ENCODE measurements at regions not wholly inside any gene's neighbourhood (a gene's known extent, or its start where the extent isn't known, plus 50 kb on each side); places are given as distances from the start of the nearest gene placed in this dataset.

DNA sequence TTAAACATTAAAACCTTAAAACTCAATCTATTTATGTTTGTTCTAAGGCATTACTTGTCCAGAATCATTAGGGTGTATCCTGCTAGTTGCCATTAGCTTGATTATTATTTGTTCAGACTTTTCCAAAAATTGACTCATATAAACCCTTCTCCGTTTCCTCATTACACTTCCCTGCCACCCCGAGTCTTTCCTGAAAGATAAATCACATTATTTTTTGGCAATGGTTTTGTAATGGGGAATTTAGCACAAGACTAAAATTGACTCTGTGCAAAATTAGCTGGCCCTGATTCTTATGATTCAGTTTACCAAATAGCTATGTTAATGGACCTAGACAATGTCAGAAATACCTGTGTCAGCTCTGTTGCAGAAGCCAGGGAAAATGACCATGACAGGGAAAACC lies 112.2 kb upstream of the NT5C1B start:
- DNase-seq: no peak

DNA sequence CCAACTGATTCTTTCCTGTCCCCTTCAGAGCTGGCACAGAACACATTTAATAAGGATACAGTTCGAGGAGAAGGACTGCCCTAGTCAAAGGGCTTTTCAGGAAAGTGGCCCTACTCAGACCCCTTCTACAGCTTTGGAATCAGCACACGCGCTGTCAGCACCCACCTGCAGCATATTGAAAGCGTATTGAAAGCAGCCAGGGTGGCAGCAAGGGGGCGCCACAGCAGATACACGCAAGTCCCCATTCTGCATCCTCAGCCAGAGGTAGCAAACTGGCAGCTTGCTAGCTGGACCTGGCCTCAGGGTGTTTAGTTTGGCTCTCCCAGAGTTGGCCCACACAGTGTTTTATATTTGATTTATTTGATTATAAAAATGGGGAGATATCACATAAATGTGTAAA lies 101.0 kb upstream of the NT5C1B start:
- no peak for DNase-seq

DNA sequence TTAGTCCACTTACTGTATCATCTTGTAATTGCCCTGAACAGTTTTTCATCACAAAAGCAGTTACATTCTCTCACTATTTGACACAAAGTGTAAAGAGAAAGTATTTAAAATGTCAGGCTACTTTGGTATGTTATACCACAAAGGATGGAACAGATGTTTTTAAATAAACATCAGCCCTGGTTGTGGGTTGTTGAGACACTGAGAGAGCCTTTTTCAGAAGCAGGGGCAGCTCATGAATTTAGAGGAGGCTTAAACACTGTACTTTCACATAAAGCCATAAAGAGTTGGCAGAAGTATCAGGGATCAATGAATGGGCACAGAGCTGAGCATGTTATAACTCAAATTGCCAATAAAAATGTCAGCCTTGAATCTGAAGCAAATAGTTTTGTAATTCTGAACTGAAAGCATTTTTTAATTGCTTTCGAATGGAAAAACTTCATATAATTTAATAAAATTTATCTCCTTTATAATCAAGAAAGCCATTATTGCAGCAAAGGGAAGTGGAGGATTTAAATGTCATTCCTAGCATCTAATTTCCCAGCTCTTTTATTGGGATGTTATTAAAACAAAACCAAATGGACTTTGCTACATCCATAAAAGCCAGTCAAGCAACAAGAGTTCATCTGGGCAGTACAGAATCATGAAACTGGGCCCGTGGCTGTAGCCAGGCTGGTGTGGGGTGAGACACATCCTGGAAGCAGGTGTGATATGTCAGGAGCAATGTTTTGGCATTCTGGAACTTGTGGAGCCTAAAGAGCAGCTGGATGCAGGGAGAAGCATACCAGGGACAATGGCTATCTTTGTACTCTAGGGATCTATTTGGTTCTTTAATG lies 95.1 kb upstream of the NT5C1B start:
- DNase-seq: no peak

DNA sequence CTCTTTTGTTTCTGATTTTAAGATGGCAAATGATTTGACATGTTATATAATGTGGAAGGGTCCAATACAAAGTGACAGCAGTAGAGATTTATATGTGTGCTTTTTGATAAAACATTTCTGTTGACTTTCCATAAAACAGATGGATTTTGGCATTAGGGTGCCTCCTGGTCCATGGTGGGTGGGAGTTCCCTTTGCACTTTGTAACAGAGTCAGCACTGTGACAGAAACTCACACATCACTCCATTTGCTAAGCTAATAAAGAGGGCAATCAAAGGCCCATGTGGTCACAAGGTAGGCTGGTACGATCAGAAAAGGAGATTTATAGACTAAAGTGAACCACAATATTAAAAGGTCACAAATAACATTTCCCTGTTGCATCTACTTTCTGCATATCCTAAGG lies 93.3 kb upstream of the NT5C1B start:
- DNase-seq: no peak

DNA sequence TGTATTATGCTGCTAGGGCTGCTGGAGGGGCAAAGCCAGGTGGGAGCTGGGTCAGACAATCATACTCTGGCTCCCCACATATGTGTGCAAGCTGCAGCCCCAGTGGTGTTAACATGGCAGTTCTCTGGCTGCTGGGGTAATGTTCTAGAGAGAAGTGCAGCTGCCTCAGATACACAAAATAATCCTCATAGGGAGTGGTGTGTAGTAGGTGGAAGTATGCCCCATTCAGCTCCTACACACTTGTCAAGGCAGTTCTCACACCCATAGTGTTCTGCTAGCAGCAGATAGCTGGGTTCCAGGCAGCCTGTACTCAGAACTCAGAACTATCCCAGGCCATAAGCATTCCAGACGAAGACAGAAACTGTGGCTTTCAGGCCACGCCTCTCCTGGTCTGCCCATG lies 87.9 kb upstream of the NT5C1B start:
- no peak for DNase-seq

DNA sequence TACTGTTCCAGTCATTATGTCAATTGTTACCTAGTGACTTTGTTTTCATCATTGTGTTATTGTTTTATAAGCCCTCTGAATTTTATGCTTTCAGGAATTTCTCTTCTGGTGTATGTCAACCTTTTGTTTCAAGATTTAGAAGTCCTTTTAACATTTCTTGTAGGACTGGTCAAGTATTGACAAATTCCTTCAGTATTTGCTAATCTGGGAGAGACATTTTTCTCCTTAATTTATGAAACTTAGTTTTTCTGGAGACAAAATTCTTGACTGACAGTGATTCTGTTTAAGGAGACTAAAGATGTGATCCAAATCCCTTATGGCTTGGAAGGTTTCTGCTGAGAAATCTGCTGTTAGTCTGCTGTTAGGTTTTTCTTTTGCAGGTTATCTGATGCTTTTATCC lies 84.9 kb upstream of the NT5C1B start:
- DNase-seq: no peak

DNA sequence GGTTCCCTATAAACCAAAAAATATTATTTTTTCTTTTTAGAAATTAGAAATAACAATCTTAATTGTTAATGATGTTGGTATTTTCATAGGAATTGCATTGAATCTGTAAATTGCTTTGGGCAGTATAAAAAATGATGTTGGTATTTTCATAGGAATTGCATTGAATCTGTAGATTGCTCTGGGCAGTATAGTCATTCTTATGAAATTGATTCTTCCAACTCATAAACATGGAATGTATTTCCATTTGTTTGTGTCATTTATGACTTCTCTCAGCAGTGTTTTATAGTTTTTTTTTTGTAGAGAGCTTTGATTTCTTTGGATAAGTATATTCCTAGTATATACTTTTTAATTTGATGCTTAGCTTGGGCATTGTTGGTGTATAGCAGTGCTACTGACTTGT lies 82.0 kb upstream of the NT5C1B start:
- no peak for DNase-seq

DNA sequence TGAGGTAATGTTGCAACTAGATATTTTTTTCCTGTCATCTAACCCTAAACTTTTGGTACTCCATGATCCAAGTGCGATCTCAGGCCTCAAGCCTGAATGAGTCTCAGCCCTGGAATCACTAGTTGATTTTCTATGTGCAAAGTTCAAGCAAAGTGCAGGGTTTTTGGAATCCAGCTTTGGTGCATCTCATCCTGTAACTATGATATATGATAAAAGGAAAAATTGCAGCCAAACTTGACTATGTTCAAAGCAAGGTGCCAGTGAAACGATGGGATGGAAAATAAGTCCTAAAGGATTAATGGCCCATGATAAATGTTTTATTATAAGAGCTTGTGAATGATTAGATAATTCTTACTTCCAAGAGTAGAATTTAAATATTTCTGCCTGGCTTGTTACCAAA lies 78.9 kb upstream of the NT5C1B start:
- DNase-seq: no peak

DNA sequence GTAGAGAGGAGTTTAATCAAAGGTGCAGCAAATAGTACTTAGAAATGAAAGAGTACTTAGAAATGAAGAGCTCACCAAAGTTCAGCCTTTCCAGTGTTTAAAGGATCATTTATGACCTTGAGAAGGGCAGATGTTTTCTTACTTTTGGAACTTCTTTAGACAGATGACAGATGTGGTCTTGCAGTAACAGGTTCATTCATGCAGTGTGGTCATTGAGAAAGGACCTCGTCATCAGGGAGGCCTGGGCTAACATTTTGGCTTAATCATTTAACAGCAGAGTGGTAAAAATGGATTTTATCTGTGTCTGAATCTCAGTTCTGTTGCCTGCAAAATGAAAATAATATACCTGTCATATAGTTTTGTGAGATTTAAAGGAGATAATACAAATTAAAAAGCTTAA lies 75.1 kb upstream of the NT5C1B start:
- no peak for DNase-seq

DNA sequence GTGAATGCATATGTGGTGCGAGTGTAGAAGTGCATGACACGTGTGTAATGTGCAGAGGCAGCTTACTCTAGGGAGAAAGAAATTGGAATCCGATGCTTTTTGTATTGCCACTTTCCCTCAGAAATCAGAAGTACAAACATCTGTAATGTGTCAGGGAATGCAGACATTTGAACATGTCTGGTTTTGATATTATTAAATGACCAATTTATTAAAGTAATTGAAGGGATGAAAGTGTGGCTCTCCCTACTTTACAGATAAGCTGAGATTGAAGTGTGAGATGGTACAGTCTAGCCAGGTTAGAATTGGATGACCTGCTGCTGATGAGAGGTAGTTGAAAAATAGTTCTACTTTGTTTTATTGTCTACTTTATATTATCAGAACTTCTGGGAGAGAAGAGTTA lies 74.5 kb upstream of the NT5C1B start:
- DNase-seq: no peak

DNA sequence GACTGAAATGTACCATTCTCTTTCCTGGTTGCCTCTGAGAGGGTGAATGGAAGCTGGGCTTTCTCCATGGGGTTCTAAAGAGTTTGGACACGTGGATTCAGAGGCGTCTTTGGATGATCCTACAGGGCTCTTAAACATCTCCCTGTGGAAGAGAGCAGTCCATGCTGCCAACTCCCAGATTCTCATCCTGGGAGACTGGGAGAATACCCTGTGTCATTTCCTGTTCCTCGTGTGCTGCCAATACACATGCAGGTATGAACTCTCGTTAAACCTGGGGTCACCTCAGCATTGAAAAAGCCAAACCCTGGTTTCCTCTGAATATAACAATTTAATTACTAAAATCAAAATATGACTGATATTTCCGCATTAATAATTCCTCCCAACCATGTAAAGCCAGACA lies 73.3 kb upstream of the NT5C1B start:
- no peak for DNase-seq

DNA sequence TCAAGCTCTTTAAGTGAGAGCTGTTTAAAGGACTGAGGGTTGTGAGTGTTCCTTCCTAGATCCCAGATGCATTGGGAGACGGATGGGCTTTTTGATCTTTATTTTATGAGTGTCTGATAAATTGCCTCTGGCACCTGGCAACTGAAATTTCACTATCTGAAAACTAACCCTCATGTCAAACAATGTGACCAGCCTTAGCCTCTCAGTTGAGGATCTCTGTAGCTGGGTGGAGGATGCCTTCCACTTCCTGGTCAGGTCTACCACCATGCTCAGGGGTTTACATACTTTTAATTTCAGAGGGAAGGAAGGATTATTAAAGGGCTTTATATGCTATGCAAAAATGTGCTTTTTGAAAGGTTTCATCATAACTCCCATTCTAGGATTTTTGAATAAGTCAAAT lies 70.5 kb upstream of the NT5C1B start:
- DNase-seq: no peak

DNA sequence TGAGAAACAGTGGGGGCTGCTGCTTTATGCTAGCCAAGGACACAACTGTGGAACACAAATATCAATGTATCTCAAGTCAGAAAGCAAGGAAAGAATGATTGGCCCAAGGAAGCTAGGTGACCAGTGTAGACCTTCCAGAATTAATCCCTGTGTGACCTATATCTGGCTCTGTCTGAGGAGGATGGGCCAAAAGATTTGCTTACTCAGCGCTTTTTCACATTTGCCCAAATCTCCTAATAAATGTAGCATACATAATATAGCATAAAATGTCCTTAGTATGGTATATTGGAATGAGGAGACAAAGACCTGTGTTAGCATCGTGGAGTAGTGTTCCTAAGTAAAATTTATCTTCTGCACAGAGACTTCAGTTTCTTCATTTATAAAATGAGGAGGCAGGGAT lies 66.7 kb upstream of the NT5C1B start:
- no peak for DNase-seq

DNA sequence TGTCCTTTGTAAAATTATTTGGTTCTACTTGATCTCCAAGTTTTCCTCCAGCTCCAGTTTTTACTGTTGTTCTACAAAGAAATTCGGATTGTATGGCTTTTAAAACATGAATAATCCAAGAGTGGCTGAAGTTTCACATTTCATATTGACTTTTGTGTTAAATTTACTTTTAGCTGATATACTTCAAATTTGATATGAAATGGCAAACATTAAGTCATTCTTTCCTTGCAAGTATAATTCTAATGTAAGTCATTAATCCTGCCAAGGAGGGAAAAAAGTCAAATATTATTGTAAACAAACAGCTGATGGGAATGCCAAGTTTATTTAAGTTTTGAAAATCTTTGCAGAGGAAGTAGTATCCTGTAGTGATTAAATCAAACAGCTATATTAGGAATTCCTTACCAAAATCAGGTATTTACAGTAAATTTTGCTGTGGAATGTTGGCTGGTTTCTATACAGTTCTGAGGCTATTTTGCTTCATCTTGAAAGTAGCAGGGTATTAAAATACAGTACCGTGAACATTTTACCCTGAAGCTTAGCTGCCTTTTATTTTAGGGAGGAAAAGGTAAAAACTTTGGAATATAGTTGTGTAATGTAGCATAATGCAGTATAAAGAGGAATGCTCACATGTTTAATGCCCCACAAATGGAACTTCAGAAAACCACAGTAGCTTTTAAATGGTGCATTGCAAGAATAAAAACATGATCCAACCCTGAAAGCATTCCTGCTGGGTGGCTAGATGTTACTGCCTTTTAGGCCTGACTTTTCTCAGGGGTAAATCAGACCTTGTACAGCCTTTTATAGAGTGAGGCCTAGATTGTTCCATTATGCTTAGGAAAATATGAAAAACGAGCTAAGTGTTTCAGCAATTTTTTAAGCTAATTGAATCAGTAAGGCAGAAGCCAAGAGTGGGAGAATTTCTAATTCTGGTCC lies 62.7 kb upstream of the NT5C1B start:
- no peak for DNase-seq

DNA sequence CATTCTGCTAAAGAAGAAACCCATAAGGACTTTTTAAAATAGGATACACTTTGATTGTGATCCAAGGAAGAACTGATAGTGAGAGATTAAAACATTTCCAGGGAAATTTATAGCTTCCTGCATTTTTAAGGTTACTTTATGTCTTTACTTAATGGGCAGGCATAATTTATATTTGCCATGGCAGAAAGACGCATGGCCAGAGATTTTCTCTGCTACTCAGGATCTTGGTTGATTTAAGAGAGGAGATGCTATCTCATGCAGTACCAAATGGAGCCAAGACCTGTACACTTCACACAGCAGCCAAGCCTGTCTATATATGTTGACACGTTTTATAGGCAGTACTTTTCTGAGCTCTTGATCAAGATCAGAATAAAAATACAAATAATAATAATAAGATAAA lies 60.9 kb upstream of the NT5C1B start:
- DNase-seq: no peak

DNA sequence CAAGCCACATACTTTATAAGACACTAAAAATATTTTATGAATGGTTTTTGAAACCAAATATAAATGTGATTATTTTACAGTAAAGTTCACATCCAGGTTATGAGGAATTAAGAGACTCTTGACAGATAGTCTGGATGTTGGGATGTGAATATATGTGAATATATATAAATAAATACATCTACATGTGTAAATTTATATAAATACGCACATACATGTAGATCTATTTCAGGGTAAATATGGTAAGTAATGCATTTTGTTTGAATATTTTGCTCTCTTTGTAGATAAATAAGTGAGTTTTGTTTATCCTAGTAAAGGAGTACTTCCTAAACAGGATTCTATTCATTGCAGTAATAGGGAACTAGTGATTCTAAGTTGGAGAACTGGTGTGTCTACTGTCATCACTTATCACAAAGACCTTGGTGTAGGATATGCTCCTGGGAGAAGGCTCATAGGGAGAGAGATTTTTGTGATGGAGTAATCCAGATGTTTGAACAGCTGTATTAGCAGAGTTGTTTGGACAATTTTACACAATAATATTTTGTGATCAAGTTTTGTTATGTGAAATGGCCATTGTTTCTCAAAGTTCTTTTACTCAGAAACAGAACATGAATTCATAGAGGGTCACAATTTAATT lies 60.2 kb upstream of the NT5C1B start:
- no peak for DNase-seq

DNA sequence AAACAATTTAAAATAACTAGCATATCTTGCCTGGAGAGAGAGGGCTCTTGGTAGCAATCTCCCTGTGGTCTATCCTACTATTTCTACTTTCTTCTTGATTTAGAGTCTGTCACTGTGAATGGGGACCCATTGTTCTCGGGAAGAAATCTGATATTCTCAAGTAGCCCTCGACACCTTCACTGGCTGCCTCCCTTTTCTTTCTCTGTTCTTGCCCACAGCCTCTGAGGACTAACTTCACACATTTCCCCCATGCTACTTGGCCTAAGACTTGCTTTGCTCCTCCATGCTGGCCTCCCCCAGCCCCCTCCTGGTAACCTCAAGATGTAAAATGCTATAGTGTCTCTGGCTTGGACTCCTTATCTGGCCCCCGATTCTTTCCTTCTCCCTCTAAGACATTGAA lies 58.8 kb upstream of the NT5C1B start:
- no peak for DNase-seq

DNA sequence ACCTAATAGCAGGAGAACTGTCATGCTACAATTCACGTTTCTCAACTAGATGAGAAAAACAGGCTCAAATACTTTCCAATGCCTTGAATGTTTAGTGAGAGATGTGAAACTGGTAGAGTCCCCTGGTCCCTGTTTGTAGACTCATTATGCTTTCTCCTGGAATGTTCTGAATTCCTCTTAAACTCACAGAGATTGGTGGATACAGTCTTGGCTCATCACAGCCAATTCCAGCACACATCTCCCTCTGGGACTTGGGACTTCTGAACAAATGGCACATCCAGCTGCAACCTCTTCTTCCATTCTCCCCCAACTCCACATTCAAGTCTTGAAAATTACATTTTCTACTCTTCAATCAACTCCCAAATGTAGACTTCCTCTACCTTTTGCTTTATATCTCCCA lies 58.4 kb upstream of the NT5C1B start:
- no peak for DNase-seq

DNA sequence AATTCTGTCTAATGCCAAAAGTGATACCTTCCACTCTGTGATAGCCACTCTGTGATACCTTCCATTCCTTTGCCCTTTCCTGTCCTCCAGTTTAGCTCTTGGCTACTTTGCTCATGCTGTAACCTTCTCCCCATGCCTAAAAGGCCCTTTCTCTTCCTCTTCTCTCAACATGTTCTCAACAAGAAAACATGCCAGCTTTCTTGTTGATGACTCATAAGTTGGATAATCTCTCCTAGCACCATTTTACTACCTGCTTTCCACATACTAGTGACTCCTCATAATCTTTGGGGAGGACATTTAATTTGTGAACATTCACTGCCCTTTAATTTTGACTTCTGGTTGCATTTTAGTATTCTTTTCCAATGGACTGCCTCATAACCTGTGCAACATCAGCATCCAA lies 55.9 kb upstream of the NT5C1B start:
- DNase-seq: no peak

DNA sequence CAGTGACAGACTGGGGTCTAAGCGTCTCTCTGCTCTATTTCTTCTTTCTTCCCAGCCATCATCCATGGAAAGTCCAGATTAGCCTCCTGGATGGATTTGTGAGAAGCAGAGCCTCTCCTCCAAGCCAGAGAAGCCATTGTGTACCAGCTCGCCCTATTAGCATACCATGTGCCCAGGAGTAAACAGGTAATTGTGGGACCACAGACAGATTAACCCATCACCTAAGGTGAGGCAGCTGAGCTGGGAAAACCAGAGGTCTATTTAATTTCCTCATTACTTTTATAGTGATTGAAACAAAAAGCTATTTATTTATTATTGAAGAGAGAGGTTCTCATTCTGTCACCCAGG lies 54.7 kb upstream of the NT5C1B start:
- no peak for DNase-seq

DNA sequence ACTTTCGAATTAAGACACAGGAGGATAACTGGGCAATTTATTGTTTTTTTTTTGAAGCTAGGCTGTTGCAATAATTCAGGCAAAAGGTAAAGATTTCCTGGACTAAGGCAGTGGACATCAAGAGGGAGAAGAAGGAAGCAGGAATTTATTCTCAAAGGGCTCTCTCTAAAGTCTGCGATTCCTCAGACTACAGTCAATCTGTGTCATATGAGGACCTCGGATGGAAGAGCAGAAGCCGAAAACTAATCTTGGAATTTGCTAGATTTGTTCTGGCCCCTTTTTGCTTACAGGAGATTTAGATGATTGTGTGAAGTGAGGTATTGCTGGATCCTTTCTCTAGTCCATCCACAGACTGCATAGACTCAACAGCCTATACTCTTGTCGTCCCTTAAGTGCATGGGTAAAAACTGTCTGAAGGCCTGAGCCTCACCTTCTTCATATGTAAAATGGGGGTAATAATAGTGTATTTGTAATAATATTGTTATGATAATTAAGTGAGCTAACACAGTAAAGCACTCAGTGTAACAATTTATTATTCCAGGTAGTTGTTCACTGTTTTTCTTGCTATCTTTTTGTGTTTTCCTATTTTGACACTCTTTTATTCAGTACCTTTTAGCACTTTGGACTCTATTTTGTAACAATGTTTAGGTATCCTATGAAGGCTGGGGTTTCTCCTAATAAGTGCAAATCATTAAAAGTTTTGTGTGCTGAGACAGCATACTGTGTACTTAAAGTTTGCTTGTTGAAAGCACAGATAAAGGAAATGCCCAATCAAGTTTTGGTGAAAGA lies 54.2 kb upstream of the NT5C1B start:
- no peak for DNase-seq

DNA sequence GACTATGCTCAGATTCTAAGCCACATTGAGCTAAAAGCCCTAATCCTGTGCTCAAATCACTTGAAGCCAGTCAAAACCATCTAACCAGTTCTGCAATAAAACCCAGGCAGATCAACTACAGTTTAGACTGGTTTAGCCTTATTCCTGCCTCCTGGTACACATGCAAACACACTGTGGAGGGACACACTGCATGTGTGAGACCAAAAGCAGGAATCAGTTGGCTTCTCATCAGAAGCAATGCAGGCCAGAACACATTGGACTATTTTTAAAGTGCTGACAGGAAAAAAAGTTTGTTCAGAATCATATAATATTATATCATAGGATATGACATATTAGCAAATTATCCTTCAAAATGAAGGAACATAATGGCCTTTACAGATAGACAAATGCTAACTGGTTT lies 52.5 kb upstream of the NT5C1B start:
- DNase-seq: no peak

Data from inflammatory macrophage treated with lipopolysaccharide for 4 hours (primary cell).